H9 (cell line): ENCODE measurements at regions not wholly inside any gene's neighbourhood (a gene's known extent, or its start where the extent isn't known, plus 50 kb on each side); places are given as distances from the start of the nearest gene placed in this dataset.

Source experiments
- DNase-seq: peaks from one replicate; pipeline ENCODE4 v3.0.0-alpha.2; 2017
- H2AFZ ChIP-seq: one replicate; pipeline ENCODE4 v1.6.1; 2013; ENCODE audit warnings: mild to moderate bottlenecking, low read length, control low read depth, moderate library complexity
- H2AK5ac ChIP-seq: 2 replicates; pipeline ENCODE4 v1.6.1; 2013; ENCODE audit warnings: low read length, control low read depth, mixed read lengths; ENCODE audit not compliant: insufficient read length
- H2BK120ac ChIP-seq: one replicate; pipeline ENCODE4 v1.6.1; 2013; ENCODE audit warnings: low read depth, mild to moderate bottlenecking, low read length, control low read depth, inconsistent platforms; ENCODE audit not compliant: poor library complexity, severe bottlenecking
- H2BK12ac ChIP-seq: 2 replicates; pipeline ENCODE4 v1.6.1; 2013; ENCODE audit warnings: low read length, control low read depth, mixed read lengths, low read depth; ENCODE audit not compliant: insufficient read length
- H2BK15ac ChIP-seq: 2 replicates; pipeline ENCODE4 v1.6.1; 2013; ENCODE audit warnings: low read depth, low read length, control low read depth
- H2BK20ac ChIP-seq: one replicate; pipeline ENCODE4 v1.6.1; 2013; ENCODE audit warnings: low read depth, mild to moderate bottlenecking, low read length, control low read depth, inconsistent platforms; ENCODE audit not compliant: poor library complexity, severe bottlenecking
- H2BK5ac ChIP-seq: 2 replicates; pipeline ENCODE4 v1.6.1; 2013; ENCODE audit warnings: low read length, control low read depth, mixed read lengths; ENCODE audit not compliant: insufficient read length
- H3K14ac ChIP-seq: 2 replicates; pipeline ENCODE4 v1.6.1; 2013; ENCODE audit warnings: low read length, control low read depth; ENCODE audit not compliant: insufficient read depth
- H3K18ac ChIP-seq: 2 replicates; pipeline ENCODE4 v1.6.1; 2013; ENCODE audit warnings: low read depth, mild to moderate bottlenecking, mixed read lengths, low read length, control low read depth; ENCODE audit not compliant: insufficient read length
- H3K23ac ChIP-seq: 2 replicates; pipeline ENCODE4 v1.6.1; 2013; ENCODE audit warnings: low read length, control low read depth, mixed read lengths, low read depth; ENCODE audit not compliant: insufficient read length
- H3K23me2 ChIP-seq: 2 replicates; pipeline ENCODE4 v1.6.1; 2013; ENCODE audit warnings: low read depth, mild to moderate bottlenecking, mixed read lengths, low read length, control low read depth; ENCODE audit not compliant: insufficient read length, poor library complexity, severe bottlenecking
- H3K27ac ChIP-seq: 2 replicates; pipeline ENCODE4 v1.5.1; 2013; ENCODE audit warnings: low read length, control low read depth, mixed read lengths, low read depth; ENCODE audit not compliant: insufficient read length
- H3K27me3 ChIP-seq: 2 replicates; pipeline ENCODE4 v1.6.1; 2013; ENCODE audit warnings: low read length, control low read depth, inconsistent platforms; ENCODE audit not compliant: insufficient read depth
- H3K4ac ChIP-seq: 2 replicates; pipeline ENCODE4 v1.6.1; 2013; ENCODE audit warnings: low read depth, mild to moderate bottlenecking, control low read depth, inconsistent platforms, low read length, moderate library complexity
- H3K4me1 ChIP-seq: 2 replicates; pipeline ENCODE4 v1.6.1; 2013; ENCODE audit warnings: low read length, control low read depth, inconsistent platforms; ENCODE audit not compliant: insufficient read depth
- H3K4me2 ChIP-seq: 2 replicates; pipeline ENCODE4 v1.6.1; 2013; ENCODE audit warnings: low read length, control low read depth, mixed read lengths; ENCODE audit not compliant: insufficient read length, insufficient read depth
- H3K56ac ChIP-seq: 2 replicates; pipeline ENCODE4 v1.6.1; 2013; ENCODE audit warnings: low read depth, mild to moderate bottlenecking, mixed read lengths, low read length, control low read depth; ENCODE audit not compliant: insufficient read length
- H3K79me1 ChIP-seq: 2 replicates; pipeline ENCODE4 v1.6.1; 2013; ENCODE audit warnings: low read depth, mild to moderate bottlenecking, moderate library complexity, low read length, control low read depth, inconsistent platforms; ENCODE audit not compliant: insufficient read depth, poor library complexity, severe bottlenecking
- H3K79me2 ChIP-seq: 2 replicates; pipeline ENCODE4 v1.6.1; 2013; ENCODE audit warnings: low read length, control low read depth, inconsistent platforms; ENCODE audit not compliant: insufficient read depth
- H3K9ac ChIP-seq: 2 replicates; pipeline ENCODE4 v1.6.1; 2013; ENCODE audit warnings: low read length, control low read depth, mixed read lengths; ENCODE audit not compliant: insufficient read length; ENCODE audit errors: extremely low read depth
- H3K9me3 ChIP-seq: one replicate; pipeline ENCODE4 v1.6.1; 2013; ENCODE audit warnings: low read depth, low read length, inconsistent platforms; ENCODE audit not compliant: control insufficient read depth
- H3T11ph ChIP-seq: one replicate; pipeline ENCODE4 v1.6.1; 2013; ENCODE audit warnings: mild to moderate bottlenecking, low read length, control low read depth, inconsistent platforms
- H4K20me1 ChIP-seq: one replicate; pipeline ENCODE4 v1.6.1; 2013; ENCODE audit not compliant: control insufficient read depth, insufficient read length, insufficient read depth
- H4K5ac ChIP-seq: 2 replicates; pipeline ENCODE4 v1.6.1; 2013; ENCODE audit warnings: low read depth, mild to moderate bottlenecking, mixed read lengths, low read length, control low read depth; ENCODE audit not compliant: insufficient read length
- H4K8ac ChIP-seq: replicated peaks from 2 replicates; pipeline ENCODE4 v1.6.1; 2013; ENCODE audit warnings: low read length, control low read depth, mixed read lengths, low read depth; ENCODE audit not compliant: insufficient read length
- H4K91ac ChIP-seq: 2 replicates; pipeline ENCODE4 v1.6.1; 2013; ENCODE audit warnings: low read depth, mild to moderate bottlenecking, moderate library complexity, mixed read lengths, low read length, control low read depth; ENCODE audit not compliant: insufficient read length
- H3K27ac Mint-ChIP-seq, 3 experiments: 2 replicates in 2 of 3; 3 replicates in 1 of 3; pipeline ENCODE4 v1.8.0; 2020 to 2021; ENCODE audit warnings: mixed read lengths in 3 of 3, mild to moderate bottlenecking in 1 of 3, moderate library complexity in 1 of 3
- H3K27me3 Mint-ChIP-seq: 2 replicates; pipeline ENCODE4 v1.8.0; 2021; ENCODE audit warnings: low read depth, mild to moderate bottlenecking, moderate library complexity, mixed read lengths
- H3K36me3 Mint-ChIP-seq, 3 experiments: 2 replicates in 2 of 3; 3 replicates in 1 of 3; pipeline ENCODE4 v1.8.0; 2020 to 2021; ENCODE audit warnings: low read depth in 3 of 3, mixed read lengths in 3 of 3; ENCODE audit not compliant: insufficient read depth in 1 of 3
- H3K4me1 Mint-ChIP-seq, 2 experiments: 2 replicates each; pipeline ENCODE4 v1.8.0; 2020; ENCODE audit warnings: mixed read lengths in 2 of 2
- H3K4me3 Mint-ChIP-seq, 2 experiments: 2 replicates in 1 of 2; 3 replicates in 1 of 2; pipeline ENCODE4 v1.8.0; 2020 to 2021; ENCODE audit warnings: mild to moderate bottlenecking in 2 of 2, mixed read lengths in 2 of 2, moderate library complexity in 1 of 2
- H3K9me3 Mint-ChIP-seq, 2 experiments: 2 replicates in 1 of 2; 3 replicates in 1 of 2; pipeline ENCODE4 v1.8.0; 2020; ENCODE audit warnings: mild to moderate bottlenecking in 2 of 2, mixed read lengths in 2 of 2, moderate library complexity in 1 of 2
- WGBS: extraction: QIAGEN DNeasy Blood & Tissue Kit; methylation state at CpG from one replicate; pipeline ENCODE4 v1.1.7; 2013; ENCODE audit warnings: missing lambda C conversion rate, low lambda C conversion rate, mixed read lengths; ENCODE audit not compliant: insufficient read length; ENCODE audit errors: extremely low coverage; 5-methylcytosine and 5-hydroxymethylcytosine counted together
- TF ChIP-seq, protein P1 (sequence below): fragments of 200-600 bp; sonication (generic); conservative IDR thresholded peaks from 3 replicates; pipeline ENCODE4 v1.8.0; 2021; ENCODE audit warnings: antibody characterized with exemption, mild to moderate bottlenecking

DNA sequence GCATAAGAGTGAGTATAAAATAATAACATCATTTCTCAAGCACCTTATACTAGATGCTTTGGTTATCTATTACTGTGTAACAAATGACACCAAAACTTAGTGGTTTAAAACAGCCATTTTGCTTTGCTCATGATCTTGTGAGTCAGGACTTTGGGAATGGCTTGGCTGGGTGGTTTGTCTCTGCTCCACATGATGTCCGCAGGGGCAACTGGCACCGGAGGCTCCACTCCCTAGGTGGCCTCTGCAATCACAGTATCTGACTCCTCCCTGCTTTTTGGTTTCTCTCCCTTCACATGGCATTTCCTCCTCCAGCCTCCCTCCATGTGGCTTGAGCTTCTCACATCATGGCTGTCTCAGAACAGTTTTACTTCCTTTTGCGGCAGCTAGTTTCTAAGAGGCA lies 259.5 kb downstream of the GAS1 start:
- Histone ChIP-seq H4K5ac (no peak overlapping the region), H4K20me1 (no peaks in the 10 kb centered on the region), H3K4me2 (no peak overlapping the region), H2BK120ac (no peak overlapping the region), H4K8ac (no peak overlapping the region), H3K9ac (no peak overlapping the region), H4K91ac (no peak overlapping the region), H3K27ac (no peak overlapping the region), H3K14ac (no peak overlapping the region), H3K18ac (peak overlapping the region; percentile 27), H2AK5ac (no peak overlapping the region), H3K27me3 (no peaks in the 10 kb centered on the region), H3K56ac (no peak overlapping the region), H3K4ac (no peak overlapping the region), H2BK20ac (no peak overlapping the region), H3K79me2 (no peaks in the 10 kb centered on the region), H3K9me3 (no peaks in the 10 kb centered on the region), H2AFZ (no peak overlapping the region), H3T11ph (no peak overlapping the region), H2BK15ac (no peak overlapping the region), H2BK12ac (no peak overlapping the region), H3K4me1 (no peaks in the 10 kb centered on the region), H3K23ac (no peak overlapping the region), H2BK5ac (no peak overlapping the region), H3K79me1 (no peaks in the 10 kb centered on the region), H3K23me2 (no peaks in the 10 kb centered on the region)
- Mint-ChIP-seq H3K9me3 (0 out of 5 replicates have a peak, but pooled peaks cover 0 to 2% of the 10 kb centered on the region in 2 experiments), H3K27me3 (no peaks in the 10 kb centered on the region; the same call in 1 of the 2 replicates), H3K4me1 (peaks cover 7 to 9% of the 10 kb centered on the region in 2 experiments; a peak in 3 of 4 replicates), H3K36me3 (no peaks in the 10 kb centered on the region), H3K4me3 (no peak overlapping the region), H3K27ac (peak overlapping the region in 2 of 3 experiments; percentile 24 to 42; a peak in 2 of 7 replicates)
- no CpG with 5 or more reads among the region's 3 CpGs for WGBS
- no peak for DNase-seq
- TF ChIP-seq, protein P1, sequence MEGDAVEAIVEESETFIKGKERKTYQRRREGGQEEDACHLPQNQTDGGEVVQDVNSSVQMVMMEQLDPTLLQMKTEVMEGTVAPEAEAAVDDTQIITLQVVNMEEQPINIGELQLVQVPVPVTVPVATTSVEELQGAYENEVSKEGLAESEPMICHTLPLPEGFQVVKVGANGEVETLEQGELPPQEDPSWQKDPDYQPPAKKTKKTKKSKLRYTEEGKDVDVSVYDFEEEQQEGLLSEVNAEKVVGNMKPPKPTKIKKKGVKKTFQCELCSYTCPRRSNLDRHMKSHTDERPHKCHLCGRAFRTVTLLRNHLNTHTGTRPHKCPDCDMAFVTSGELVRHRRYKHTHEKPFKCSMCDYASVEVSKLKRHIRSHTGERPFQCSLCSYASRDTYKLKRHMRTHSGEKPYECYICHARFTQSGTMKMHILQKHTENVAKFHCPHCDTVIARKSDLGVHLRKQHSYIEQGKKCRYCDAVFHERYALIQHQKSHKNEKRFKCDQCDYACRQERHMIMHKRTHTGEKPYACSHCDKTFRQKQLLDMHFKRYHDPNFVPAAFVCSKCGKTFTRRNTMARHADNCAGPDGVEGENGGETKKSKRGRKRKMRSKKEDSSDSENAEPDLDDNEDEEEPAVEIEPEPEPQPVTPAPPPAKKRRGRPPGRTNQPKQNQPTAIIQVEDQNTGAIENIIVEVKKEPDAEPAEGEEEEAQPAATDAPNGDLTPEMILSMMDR, result no peak
